ENCODE measurements at regions not wholly inside any gene's neighbourhood (a gene's known extent, or its start where the extent isn't known, plus 50 kb on each side); places are given as distances from the start of the nearest gene placed in this dataset.

GRCh38 chr21:35411434-35411833 is 362.3 kb upstream of the RUNX1 start:
- DNase-seq, result no peak

DNA sequence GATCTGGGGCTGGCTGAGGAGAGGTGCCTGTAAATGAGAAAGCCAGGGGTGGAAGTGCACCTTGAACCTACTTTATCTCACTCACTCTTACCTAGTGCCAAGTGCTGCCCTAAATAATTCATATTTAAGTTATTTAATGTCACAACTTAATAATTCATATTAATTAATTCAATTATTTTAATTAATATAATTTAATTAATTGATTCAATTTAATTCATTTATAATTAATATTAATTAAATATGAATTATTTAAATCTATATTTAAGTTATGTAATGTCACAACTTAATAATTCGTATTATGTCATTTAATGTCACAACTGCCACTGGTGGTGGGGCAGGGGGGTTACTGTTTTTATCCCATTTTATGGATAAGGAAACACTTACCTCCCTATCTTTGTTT is 361.6 kb upstream of the RUNX1 start:
- no peak for DNase-seq

DNA sequence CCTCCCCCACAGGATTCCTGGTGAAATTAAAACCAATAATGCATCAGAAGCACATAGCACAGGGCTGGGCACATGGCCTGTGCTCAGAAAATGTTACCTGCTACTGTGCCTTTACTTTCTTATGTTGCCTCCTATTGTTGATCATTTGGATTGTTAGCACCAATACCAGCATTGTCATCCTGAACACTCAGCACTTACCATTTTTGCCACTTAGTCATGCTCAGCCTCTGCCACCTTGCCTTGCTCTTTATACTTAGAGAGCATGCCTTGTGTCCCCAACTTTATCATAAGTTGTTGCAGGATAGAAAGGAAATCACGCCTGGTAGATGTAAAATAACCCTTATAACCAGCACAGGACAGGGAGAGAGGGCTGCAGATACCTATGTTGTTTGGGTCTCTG is 361.0 kb upstream of the RUNX1 start:
- DNase-seq, result no peak

- DNase-seq, result no peak
Measured at GRCh38 chr21:35408401-35408800, 359.3 kb upstream of the RUNX1 start.

- DNase-seq, result no peak
Measured at GRCh38 chr21:35406635-35407034, 357.5 kb upstream of the RUNX1 start.

DNA sequence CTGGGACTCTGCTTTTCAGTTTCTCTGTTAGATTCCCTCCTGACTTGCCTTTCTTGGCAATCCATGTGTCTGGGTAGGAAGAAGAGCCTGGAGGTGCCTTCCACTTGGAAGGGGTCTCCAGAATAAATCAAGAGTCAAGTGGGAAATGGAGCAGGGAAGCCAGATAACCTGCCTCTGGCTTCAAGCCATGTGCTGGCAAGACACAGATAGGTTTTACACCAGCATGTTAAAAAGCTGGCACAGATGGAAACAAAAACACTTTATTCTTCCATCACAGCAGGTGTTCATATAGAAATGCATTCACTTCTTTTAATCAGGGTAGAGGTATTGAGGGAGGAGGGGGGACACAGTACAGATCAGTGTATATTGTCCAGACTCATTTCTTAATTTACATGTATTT is 356.9 kb upstream of the RUNX1 start:
- DNase-seq, result no peak

DNA sequence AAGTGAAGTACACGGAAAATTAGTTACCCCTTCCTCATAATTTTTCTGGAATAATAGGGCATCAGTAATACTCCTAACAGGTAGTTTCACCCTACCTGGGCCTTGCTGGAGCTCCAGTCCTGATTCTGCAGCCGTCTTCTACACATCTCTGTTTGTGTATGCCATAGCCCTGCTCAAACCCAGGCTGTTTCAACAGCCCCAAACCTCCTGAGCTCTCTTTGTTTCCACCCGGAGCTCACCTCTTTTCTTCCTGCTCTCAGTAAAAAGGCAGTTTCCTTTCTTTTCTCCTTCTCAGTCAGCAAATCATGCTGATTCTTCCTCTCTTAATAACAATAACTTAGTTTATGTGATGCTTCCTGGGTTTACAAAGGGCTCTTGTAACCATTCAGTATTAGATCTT is 355.1 kb upstream of the RUNX1 start:
- DNase-seq, result no peak

GRCh38 chr21:35402061-35402460 is 353.0 kb upstream of the RUNX1 start:
- no peak for DNase-seq

- no peak for DNase-seq
Measured at GRCh38 chr21:35401476-35401875, 352.4 kb upstream of the RUNX1 start.

- peak; percentile 17 for DNase-seq
Measured at GRCh38 chr21:35400233-35400939, 351.3 kb upstream of the RUNX1 start.

- no peak for DNase-seq
Measured at GRCh38 chr21:35399706-35400105, 350.6 kb upstream of the RUNX1 start.

DNA sequence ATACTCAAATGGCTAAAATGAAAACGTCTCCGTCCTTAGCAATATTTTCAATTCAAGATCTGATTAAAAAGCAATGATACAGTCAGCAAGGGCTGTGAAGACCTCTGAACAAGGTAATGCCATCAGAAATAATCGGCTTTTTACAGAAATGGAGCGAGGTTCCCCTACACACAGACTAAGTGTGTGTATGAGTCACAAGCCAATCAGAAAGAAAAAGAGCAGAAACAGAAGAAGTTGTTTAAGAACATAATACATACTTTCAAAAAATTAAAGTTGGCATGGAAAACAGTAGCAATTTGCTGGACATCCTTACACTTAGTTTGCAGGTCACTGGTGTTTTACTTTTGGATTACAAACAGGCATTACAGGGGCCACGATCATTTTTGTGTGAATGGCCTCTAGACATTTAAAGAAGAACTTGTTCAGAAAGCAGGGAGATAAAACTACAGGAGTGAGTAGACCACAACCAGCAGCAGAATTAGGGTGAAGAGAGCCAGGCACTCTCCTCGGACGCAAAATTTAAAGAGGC is 350.0 kb upstream of the RUNX1 start:
- no peak for DNase-seq

DNA sequence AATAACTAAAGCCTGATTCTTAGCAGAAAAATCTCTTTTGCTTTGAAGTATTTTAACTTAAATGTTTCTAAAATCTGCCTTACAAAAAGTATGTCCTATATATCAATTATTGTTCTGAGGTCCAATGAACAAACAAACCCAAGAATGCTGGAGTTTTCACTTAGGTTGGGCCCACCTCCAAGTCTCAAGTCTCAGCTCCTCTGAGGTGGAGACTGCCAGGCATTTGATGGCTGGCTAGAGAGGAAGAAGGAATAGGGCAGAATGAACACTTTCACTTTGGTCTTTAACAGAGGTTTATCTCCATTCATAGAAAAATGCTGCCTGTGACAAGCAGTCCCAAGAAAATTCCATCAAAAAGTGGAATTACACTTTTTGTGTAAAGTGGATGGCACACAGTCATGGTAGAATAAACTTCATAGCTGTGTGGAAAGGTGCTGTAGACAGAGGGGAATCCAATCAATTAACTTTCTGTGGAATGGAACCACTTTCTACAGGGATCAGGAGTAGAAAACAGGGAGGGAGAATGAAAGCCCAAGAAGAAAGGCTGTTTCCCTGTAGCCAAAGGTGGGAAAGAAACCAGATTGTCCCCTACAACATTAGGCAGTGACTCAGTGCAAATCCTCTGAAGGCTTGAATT is 349.4 kb upstream of the RUNX1 start:
- DNase-seq, result no peak

GRCh38 chr21:35397781-35398180 is 348.7 kb upstream of the RUNX1 start:
- no peak for DNase-seq

GRCh38 chr21:35396655-35397054 is 347.6 kb upstream of the RUNX1 start:
- no peak for DNase-seq

- DNase-seq, result no peak
Measured at GRCh38 chr21:35395728-35396127, 346.6 kb upstream of the RUNX1 start.

DNA sequence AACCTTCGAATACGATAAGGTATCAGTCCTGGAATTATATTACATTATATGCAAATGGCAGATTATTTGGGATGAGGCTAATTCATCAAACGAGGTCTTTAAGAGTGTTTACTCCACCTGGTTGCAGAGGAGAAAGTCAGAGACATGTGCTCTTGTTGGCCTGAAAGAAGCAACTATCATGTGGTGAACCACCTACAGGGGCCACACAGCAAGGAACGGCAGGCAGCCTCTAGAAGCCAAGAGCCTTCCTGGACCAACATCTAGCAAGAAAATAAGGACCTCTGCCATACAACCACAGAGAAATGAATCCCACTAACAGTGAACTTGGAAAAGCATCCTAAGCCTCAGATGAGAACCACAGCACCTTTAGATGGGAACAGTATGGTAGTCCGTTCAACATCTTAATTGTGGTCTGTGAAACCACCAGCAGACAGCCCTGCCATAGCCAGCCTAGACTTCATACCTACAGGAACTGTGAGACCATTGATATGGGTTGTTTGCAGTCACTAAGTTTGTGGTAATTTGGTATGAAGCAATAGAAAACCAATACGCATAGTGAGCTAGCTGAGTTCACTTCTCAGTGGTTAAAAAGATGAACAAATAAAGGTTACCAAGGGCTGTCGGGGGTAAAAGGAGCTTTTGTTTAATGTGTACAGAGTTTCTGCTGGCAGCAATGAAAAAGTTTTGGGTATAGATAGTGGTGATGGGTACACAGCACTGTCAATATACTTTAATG is 345.7 kb upstream of the RUNX1 start:
- DNase-seq, result no peak

GRCh38 chr21:35394049-35394448 is 344.9 kb upstream of the RUNX1 start:
- no peak for DNase-seq

GRCh38 chr21:35390013-35390776 is 341.1 kb upstream of the RUNX1 start:
- no peak for DNase-seq

DNA sequence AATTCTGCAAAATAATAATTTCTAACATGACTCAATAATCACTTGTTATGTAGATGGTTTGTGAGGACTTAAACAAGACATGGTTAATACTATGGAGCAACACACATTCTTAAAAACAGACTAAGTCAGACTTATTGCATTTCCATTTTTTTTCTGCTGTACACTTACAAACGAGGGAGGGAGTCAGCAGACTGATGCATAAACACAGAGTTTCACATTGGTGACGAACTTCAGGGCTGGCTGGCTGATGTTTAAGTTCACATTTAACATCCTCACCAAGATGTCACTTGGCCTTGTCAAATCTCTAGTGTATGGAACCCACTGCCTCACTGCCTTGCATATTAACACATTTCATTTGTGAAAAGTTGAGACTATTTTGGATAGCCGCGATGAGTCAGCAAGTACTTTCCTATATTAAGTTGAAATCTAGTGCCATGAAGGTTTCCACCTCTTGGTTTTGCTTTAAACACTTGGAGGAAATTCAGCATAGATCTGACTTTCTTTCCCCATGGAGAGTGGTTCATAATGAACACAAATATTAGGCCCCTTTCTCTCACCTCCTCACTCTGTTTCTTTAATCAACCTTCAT is 337.5 kb upstream of the RUNX1 start:
- no peak for DNase-seq

DNA sequence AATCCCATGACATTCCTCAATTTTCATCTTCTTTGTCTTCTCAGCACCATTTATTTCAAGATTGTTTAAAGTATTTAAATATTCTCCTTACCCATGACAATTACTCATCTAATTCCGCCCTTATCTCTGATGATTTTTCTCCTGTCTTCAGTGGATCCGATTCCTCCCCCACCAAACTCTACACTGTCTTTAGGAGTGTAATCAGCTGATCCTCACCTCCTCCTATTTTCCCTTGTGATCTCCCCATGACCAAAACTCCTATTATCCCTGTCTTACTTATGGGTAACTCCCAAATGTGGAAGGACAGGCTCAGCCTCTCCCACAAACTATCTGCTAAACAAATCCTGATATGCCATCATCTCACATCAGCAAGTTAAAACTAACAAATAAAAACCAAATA is 335.3 kb upstream of the RUNX1 start:
- no peak for DNase-seq

DNA sequence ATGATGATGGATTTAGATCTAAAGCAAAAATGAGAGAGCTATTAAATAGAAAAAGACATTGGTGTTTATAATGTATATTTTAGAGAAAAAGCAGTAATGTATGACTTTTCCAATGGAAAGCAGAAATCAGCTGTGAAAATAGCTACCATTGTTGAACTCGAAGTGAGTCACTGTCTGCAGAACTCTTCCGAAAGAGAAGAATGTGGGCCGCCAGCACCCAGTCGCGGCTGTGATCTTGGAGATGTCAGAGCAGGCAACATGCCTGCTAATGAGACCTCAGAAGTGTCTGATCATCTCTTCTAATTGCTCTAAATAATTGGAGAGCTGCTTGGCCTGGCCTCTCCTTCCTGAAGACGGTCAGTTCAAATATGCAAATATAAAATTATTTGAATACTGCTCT is 333.6 kb upstream of the RUNX1 start:
- DNase-seq, result no peak
